KOPT-K1 (cell line): ENCODE measurements at regions not wholly inside any gene's neighbourhood (a gene's known extent, or its start where the extent isn't known, plus 50 kb on each side); places are given as distances from the start of the nearest gene placed in this dataset.
A peak's percentile ranks its signal among the peaks of the same experiment; 100 is the strongest.

Experiments
- H3K27ac ChIP-seq: fragments of 200-600 bp; sonication (generic); 2 replicates; pipeline ENCODE4 v1.5.1; 2016; ENCODE audit warnings: antibody characterized with exemption, mild to moderate bottlenecking, low read depth, low read length; ENCODE audit not compliant: poor library complexity, severe bottlenecking
- H3K36me3 ChIP-seq: fragments of 200-600 bp; sonication (generic); 2 replicates; pipeline ENCODE4 v1.5.1; 2017; ENCODE audit warnings: antibody characterized with exemption, mild to moderate bottlenecking, low read length, moderate library complexity; ENCODE audit not compliant: insufficient read depth
- H3K9me3 ChIP-seq: fragments of 200-600 bp; sonication (generic); 2 replicates; pipeline ENCODE4 v1.5.1; 2017; ENCODE audit warnings: antibody characterized with exemption, low read length, mild to moderate bottlenecking; ENCODE audit not compliant: insufficient read depth, poor library complexity, severe bottlenecking

DNA sequence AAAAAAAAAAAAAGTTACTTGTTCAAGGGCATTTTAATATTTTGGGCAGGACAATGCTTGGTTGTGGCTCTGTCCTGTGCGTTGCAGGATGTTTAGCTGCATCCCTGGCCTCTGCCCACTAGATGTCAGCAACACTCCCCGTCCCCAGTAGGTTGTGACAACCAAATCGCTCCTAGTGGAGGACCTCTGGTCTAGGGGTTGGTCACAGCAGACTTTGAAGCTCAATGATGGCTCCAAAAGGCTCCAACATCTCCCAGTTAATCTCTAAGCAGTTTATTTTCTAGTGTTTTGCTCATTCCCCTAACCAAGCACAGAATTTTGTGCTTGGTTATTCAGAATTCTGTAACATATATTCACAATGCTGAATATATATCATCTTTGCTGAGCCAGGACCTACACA, 67.0 kb downstream of the CHRNA1 start:
- Histone ChIP-seq H3K36me3 (no peaks in the 10 kb centered on the region), H3K9me3 (peaks cover 4% of the 10 kb centered on the region)

GRCh38 chr2:174694920-174695319, 69.4 kb downstream of the CHRNA1 start:
- H3K27ac ChIP-seq = no peak overlapping the region
- no peaks in the 10 kb centered on the region for H3K36me3 ChIP-seq
- H3K9me3 ChIP-seq = peaks cover 6% of the 10 kb centered on the region

More for the DNA sequence above, 67.0 kb downstream of the CHRNA1 start:
- no peak overlapping the region for H3K27ac ChIP-seq

GRCh38 chr2:174694196-174694878, 69.9 kb downstream of the CHRNA1 start:
- H3K9me3 ChIP-seq = peaks cover 6% of the 10 kb centered on the region
- no peak overlapping the region for H3K27ac ChIP-seq
- H3K36me3 ChIP-seq = no peaks in the 10 kb centered on the region

DNA sequence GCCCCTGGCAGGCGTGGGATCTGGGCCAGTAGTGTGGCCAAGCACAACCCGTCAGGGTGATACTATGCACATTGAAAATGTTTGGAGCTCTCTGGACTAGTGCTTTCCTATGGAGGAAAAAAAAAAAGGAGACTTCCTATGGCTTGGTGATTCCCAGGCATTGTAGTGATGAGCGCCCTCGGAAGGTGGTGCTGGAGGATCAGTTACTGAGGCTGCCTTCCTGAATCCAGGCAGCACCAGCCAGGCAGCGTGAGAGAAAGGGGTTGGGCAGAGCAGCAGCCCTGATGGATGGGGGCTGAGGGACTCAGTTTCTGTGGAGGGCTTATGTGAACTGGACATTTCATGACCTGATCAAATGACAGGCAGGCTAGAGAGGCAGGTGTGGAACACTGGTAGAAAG, 70.9 kb downstream of the CHRNA1 start:
- H3K9me3 ChIP-seq = peaks cover 6% of the 10 kb centered on the region
- H3K27ac ChIP-seq = no peak overlapping the region
- no peaks in the 10 kb centered on the region for H3K36me3 ChIP-seq

- Histone ChIP-seq H3K27ac (no peak overlapping the region), H3K36me3 (no peaks in the 10 kb centered on the region), H3K9me3 (peaks cover 6% of the 10 kb centered on the region)
Measured at GRCh38 chr2:174692256-174692919, 71.9 kb downstream of the CHRNA1 start.

DNA sequence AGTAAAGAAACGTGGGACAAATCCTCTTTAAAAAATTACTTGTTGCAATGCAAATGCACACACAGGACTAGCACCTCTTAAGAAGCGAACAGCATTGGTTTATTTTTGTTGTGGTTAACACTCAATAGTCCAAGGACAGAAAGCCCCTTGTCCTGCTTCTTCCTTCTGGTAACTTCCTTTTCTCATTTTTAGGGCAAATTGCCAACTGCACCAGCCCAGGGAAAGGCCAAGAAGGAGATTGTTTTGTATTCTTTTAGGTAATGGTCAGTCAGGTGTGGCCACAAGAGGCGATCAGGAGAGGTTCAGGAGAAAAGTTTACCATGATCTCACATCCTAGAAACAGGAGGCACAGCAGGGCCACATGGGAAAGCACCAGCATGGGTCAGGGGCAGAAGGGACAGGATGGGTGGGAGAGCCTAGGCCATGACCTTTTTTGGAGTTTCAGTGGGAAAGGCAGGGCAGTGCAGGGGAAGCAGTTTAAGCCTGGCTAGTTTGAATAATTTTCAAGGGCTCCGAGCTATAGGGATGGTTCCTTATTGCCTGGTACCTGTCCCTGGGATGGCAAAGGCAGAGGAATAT, 73.0 kb downstream of the CHRNA1 start:
- Histone ChIP-seq H3K9me3 (peaks cover 6% of the 10 kb centered on the region), H3K27ac (no peak overlapping the region), H3K36me3 (no peaks in the 10 kb centered on the region)

DNA sequence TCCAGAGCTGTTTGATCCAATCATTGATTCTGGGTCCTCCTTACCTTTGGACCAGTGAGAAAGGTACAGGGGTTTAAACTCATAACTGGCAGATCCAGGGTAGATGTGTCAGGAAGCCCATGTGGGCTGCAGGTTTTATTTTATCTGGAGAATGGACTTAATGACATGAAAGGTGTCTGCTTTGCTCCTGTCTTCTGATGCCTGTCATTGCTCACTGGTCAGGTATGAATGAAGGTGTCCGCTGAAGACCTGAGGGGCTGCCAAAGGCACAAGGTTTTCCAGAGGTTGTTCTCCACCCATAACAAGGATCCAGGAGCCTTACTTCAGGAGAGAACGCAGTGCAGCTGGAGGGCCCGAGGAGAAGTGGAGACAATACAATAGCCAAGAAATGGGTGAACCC, 74.2 kb downstream of the CHRNA1 start:
- Histone ChIP-seq H3K9me3 (peaks cover 6% of the 10 kb centered on the region), H3K36me3 (no peaks in the 10 kb centered on the region), H3K27ac (no peak overlapping the region)

DNA sequence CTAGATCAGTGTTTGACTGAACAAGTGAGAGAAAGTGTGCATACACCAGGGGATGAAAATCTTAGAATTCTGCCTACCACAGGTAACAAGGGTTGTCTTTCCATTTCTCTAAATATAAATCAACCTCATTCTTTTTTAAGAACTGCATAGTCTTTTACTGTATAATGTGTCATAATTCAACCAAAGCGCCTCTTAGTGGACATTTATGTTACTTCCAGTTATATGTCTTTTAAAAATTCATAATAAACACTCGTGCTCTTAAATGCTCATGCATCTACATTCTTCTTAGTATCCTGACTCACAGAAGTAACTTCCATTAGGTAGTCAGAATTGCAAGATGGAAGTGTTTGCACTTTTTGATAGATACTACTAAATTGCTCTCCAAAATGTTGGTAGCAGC, 76.2 kb downstream of the CHRNA1 start:
- Histone ChIP-seq H3K27ac (no peak overlapping the region), H3K9me3 (peaks cover 6% of the 10 kb centered on the region), H3K36me3 (no peaks in the 10 kb centered on the region)

- Histone ChIP-seq H3K27ac (no peak overlapping the region), H3K36me3 (no peaks in the 10 kb centered on the region), H3K9me3 (no peaks in the 10 kb centered on the region)
Measured at GRCh38 chr2:174686430-174686829, 77.8 kb downstream of the CHRNA1 start.

GRCh38 chr2:174683392-174683759, 80.9 kb downstream of the CHRNA1 start:
- Histone ChIP-seq H3K27ac (peak overlapping the region; percentile 82), H3K36me3 (no peaks in the 10 kb centered on the region)

DNA sequence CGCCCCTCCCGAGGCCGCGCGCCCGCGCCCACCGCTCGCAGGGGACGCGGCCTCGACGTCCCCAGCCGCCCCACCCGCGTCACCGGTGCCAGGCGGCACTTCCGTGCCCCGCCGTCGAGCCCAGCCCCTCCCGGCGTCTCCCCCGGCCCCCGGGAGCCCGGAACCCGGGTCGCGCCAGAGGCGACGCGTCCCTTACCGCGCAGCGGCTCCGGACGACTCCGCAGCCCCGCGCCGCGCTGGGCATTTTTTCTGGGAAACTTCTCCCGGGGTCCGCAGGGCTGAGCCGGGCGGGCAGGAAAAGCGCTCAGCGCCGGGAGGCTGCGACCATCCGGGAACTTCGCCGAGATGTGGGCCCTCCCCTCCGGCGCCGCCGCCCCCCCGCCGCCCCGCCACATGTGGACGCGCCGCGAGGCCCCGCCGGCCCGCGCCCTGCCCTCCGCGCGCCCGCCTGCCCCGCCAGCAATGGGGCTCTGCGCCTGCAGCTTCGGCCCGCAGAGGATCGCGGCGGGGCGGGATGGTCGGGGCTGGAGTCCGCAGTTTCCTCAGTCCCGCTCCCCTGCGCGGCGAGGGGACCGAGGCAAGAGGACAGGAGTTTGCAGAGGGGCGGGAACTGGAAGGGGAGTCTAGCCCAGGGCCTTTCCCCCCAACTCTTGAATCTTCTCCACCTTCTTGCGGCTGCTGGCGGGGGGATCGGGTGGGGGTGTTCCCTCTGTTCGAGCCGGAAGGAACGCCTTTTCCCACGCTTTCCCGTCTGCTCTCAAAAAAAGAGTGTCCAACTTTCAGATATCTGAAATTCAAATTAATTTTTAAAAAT, 81.5 kb downstream of the CHRNA1 start:
- no peaks in the 10 kb centered on the region for H3K36me3 ChIP-seq
- H3K9me3 ChIP-seq = no peaks in the 10 kb centered on the region
- H3K27ac ChIP-seq = peak overlapping the region; percentile 82

More at GRCh38 chr2:174683392-174683759, 80.9 kb downstream of the CHRNA1 start:
- H3K9me3 ChIP-seq = no peaks in the 10 kb centered on the region

DNA sequence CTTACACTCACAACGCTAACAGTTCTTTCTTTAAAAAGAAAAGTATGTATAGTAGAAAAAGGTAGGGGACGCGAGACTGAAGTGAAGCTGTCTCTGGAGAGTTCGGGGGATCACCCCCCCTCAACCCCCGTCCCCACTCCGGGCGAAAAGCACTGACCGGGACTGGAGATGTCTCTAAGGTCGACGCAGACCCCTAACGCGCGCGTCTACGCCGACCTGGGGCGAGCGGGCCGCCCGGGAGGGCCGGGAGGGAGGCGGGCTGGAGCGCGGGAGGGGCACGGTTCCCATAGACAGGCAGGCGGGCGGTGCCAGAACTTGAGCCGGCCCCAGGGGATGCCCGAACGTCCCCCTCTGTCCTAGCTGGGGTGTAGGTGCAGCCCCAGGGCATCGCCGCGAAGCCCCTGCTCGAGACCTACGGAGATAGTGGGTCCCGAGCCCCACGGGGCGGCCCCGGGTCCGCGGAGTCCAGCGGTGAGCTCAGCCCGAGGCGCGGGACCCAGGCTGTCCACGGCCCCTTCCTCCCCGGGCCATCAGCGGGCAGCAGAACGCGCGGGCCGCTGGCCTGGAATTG, 82.2 kb downstream of the CHRNA1 start:
- Histone ChIP-seq H3K36me3 (no peaks in the 10 kb centered on the region), H3K9me3 (no peaks in the 10 kb centered on the region), H3K27ac (peak overlapping the region; percentile 82)

- peak overlapping the region; percentile 82 for H3K27ac ChIP-seq
- H3K36me3 ChIP-seq = no peaks in the 10 kb centered on the region
- H3K9me3 ChIP-seq = no peaks in the 10 kb centered on the region
Measured at GRCh38 chr2:174681099-174682006, 82.9 kb downstream of the CHRNA1 start.

DNA sequence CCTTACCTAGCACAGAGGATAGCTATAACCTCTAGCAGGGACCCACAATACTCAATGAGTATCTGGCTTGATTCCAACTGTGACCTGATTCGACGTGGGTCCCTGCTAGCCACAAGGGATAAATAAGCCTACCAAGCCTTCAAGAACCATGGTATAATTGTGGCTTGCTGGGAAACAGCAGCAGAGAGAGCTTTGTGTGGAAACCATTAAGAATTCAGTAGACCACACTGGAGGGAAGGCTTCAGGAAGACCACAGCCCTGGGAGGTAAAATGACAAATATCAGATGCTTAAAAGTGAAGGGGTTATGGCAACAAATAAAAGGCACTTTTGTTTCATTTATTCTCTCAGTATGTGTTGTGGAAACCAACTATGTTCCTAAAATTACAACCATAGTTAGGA, 82.6 kb upstream of the WIPF1 start:
- Histone ChIP-seq H3K36me3 (no peaks in the 10 kb centered on the region), H3K27ac (peak overlapping the region; percentile 82), H3K9me3 (no peaks in the 10 kb centered on the region)
